ENCODE measurements at regions not wholly inside any gene's neighbourhood (a gene's known extent, or its start where the extent isn't known, plus 50 kb on each side); places are given as distances from the start of the nearest gene placed in this dataset.

- H3K4me3 Mint-ChIP-seq = no peak overlapping the region
- Histone ChIP-seq H4K20me1 (ENCODE audit: control insufficient read depth, insufficient read depth, low read length, poor library complexity, severe bottlenecking) (no peaks in the 10 kb centered on the region), H3K4me3 (ENCODE audit: control extremely low read depth in 1 of 5, extremely low read depth in 1 of 5, insufficient read depth in 1 of 5, low read depth in 2 of 5, low read length in 4 of 5) (no peak overlapping the region), H3K27ac (ENCODE audit: low read length in 2 of 2) (no peak overlapping the region), H3K79me2 (ENCODE audit: control insufficient read depth, insufficient read depth, low read length) (no peaks in the 10 kb centered on the region), H3K4me2 (replicated peaks; ENCODE audit: low read depth, low read length, poor library complexity, severe bottlenecking) (no peak overlapping the region), H3K9me3 (ENCODE audit: control extremely low read depth in 1 of 3, control insufficient read depth in 2 of 3, insufficient read depth in 1 of 3, low read length in 2 of 3) (peaks cover 0 to 14% (median 0%) of the 10 kb centered on the region in 3 donors), H2AFZ (ENCODE audit: insufficient read depth, low read depth, low read length, poor library complexity, severe bottlenecking) (no peak overlapping the region), H3K36me3 (replicated peaks in 1 of 2; ENCODE audit: control extremely low read depth in 1 of 2, control insufficient read depth in 1 of 2, extremely low read depth in 1 of 2, insufficient read depth in 2 of 2, low read length in 1 of 2) (no peaks in the 10 kb centered on the region), H3K27me3 (replicated peaks in 1 of 4; ENCODE audit: control extremely low read depth in 1 of 4, control insufficient read depth in 3 of 4, insufficient read depth in 4 of 4, low read length in 3 of 4) (peaks cover 0 to 7% (median 0%) of the 10 kb centered on the region in 4 experiments), H3K9ac (ENCODE audit: low read length) (no peak overlapping the region), H3K4me1 (ENCODE audit: control insufficient read depth in 2 of 2, insufficient read depth in 2 of 2, low read length in 2 of 2) (no peaks in the 10 kb centered on the region)
- no peak for ATAC-seq (ENCODE audit: low read depth)
- no peak for DNase-seq
- peaks cover 8% of the 10 kb centered on the region for H3K27me3 Mint-ChIP-seq
- CTCF ChIA-PET = no interaction called here
- H3K27ac Mint-ChIP-seq = no peak overlapping the region
- H3K9me3 Mint-ChIP-seq (ENCODE audit: insufficient read depth) = no peaks in the 10 kb centered on the region
- POLR2A ChIA-PET = no interaction called here
- intact Hi-C loops (cut with micrococcal nuclease) = no loop called here
- no peaks in the 10 kb centered on the region for H3K4me1 Mint-ChIP-seq
- TF ChIP-seq EZH2 (IDR thresholded peaks at IDR 0.05; ENCODE audit: borderline replicate concordance, insufficient read depth, low read depth, low read length, poor library complexity, severe bottlenecking) (no peak), CTCF (IDR thresholded peaks at IDR 0.05) (no peak)
- WGBS (ENCODE audit: insufficient coverage) = 98% methylated on average over 8 of the region's 8 CpGs
These were observed 79.7 kb upstream of the ITGB1 start for GRCh38 chr10:33037726-33038125.

GRCh38 chr10:33036670-33037069, 78.6 kb upstream of the ITGB1 start:
- H2AFZ ChIP-seq (ENCODE audit: insufficient read depth, low read depth, low read length, poor library complexity, severe bottlenecking) = no peak overlapping the region
- no peak overlapping the region for H3K4me2 ChIP-seq (replicated peaks; ENCODE audit: low read depth, low read length, poor library complexity, severe bottlenecking)
- H3K27me3 Mint-ChIP-seq = peaks cover 12% of the 10 kb centered on the region
- no peak overlapping the region for H3K4me3 ChIP-seq (ENCODE audit: control extremely low read depth in 1 of 5, extremely low read depth in 1 of 5, insufficient read depth in 1 of 5, low read depth in 2 of 5, low read length in 4 of 5)
- intact Hi-C loops (cut with micrococcal nuclease) = no loop called here
- H3K9me3 Mint-ChIP-seq (ENCODE audit: insufficient read depth) = no peaks in the 10 kb centered on the region
- no peak overlapping the region for H3K27ac ChIP-seq (ENCODE audit: low read length in 2 of 2)
- no peaks in the 10 kb centered on the region for H4K20me1 ChIP-seq (ENCODE audit: control insufficient read depth, insufficient read depth, low read length, poor library complexity, severe bottlenecking)
- no peaks in the 10 kb centered on the region for H3K79me2 ChIP-seq (ENCODE audit: control insufficient read depth, insufficient read depth, low read length)
- peaks cover 2% of the 10 kb centered on the region for H3K4me1 Mint-ChIP-seq
- H3K27me3 ChIP-seq (replicated peaks in 1 of 4; ENCODE audit: control extremely low read depth in 1 of 4, control insufficient read depth in 3 of 4, insufficient read depth in 4 of 4, low read length in 3 of 4) = peaks cover 0 to 3% (median 0%) of the 10 kb centered on the region in 4 experiments
- ATAC-seq (ENCODE audit: low read depth) (no peak), DNase-seq (no peak)
- H3K36me3 ChIP-seq (replicated peaks in 1 of 2; ENCODE audit: control extremely low read depth in 1 of 2, control insufficient read depth in 1 of 2, extremely low read depth in 1 of 2, insufficient read depth in 2 of 2, low read length in 1 of 2) = no peaks in the 10 kb centered on the region
- CTCF ChIA-PET = no interaction called here
- H3K27ac Mint-ChIP-seq = no peak overlapping the region
- peaks cover 0 to 14% (median 0%) of the 10 kb centered on the region in 3 donors for H3K9me3 ChIP-seq (ENCODE audit: control extremely low read depth in 1 of 3, control insufficient read depth in 2 of 3, insufficient read depth in 1 of 3, low read length in 2 of 3)
- no peak overlapping the region for H3K9ac ChIP-seq (ENCODE audit: low read length)
- POLR2A ChIA-PET = no interaction called here
- TF ChIP-seq EZH2 (IDR thresholded peaks at IDR 0.05; ENCODE audit: borderline replicate concordance, insufficient read depth, low read depth, low read length, poor library complexity, severe bottlenecking) (no peak), CTCF (IDR thresholded peaks at IDR 0.05) (no peak)
- H3K4me1 ChIP-seq (ENCODE audit: control insufficient read depth in 2 of 2, insufficient read depth in 2 of 2, low read length in 2 of 2) = no peaks in the 10 kb centered on the region
- no peak overlapping the region for H3K4me3 Mint-ChIP-seq
- 94% methylated on average over 16 of the region's 16 CpGs for WGBS (ENCODE audit: insufficient coverage)

Measured in B cell (primary cell).